Islet of Langerhans (tissue), 1 donor: ENCODE measurements at regions not wholly inside any gene's neighbourhood (a gene's known extent, or its start where the extent isn't known, plus 50 kb on each side); places are given as distances from the start of the nearest gene placed in this dataset.
A peak's percentile ranks its signal among the peaks of the same experiment; 100 is the strongest.
"Not testable (repeated sequence)": the region's sequence is repeated elsewhere in the genome, so short reads cannot be mapped to it uniquely, and the experiment has no call there.

Experiments used
- FAIRE-seq: peaks from one replicate; lab custom pipeline; 2011; peaks lifted over from hg19 to GRCh38; lab: Jason Lieb, UNC

- not testable (repeated sequence) for FAIRE-seq
Measured at GRCh38 chr5:93682471-93683404, 58.7 kb downstream of the POU5F2 start.

- FAIRE-seq = no peak
Measured at GRCh38 chr5:93681432-93681831, 60.0 kb downstream of the POU5F2 start.

GRCh38 chr5:93677359-93677891 is 64.0 kb downstream of the POU5F2 start:
- no peak for FAIRE-seq

GRCh38 chr5:93676704-93677103 is 64.7 kb downstream of the POU5F2 start:
- peak; percentile 43 for FAIRE-seq

GRCh38 chr5:93675460-93676450 is 65.6 kb downstream of the POU5F2 start:
- FAIRE-seq = peak; percentile 47

GRCh38 chr5:93674866-93675459 is 66.4 kb downstream of the POU5F2 start:
- FAIRE-seq = no peak

- FAIRE-seq = no peak
Measured at GRCh38 chr5:93674138-93674537, 67.3 kb downstream of the POU5F2 start.

GRCh38 chr5:93673316-93673954 is 68.0 kb downstream of the POU5F2 start:
- peak; percentile 13 for FAIRE-seq

- FAIRE-seq = no peak
Measured at GRCh38 chr5:93665648-93666047, 75.8 kb downstream of the POU5F2 start.

GRCh38 chr5:93660677-93661076 is 77.7 kb downstream of the NR2F1 start:
- no peak for FAIRE-seq

GRCh38 chr5:93658044-93658443 is 75.0 kb downstream of the NR2F1 start:
- no peak for FAIRE-seq

GRCh38 chr5:93654676-93655075 is 71.7 kb downstream of the NR2F1 start:
- no peak for FAIRE-seq

- FAIRE-seq = no peak
Measured at GRCh38 chr5:93653716-93654115, 70.7 kb downstream of the NR2F1 start.

- no peak for FAIRE-seq
Measured at GRCh38 chr5:93649234-93649900, 66.3 kb downstream of the NR2F1 start.

GRCh38 chr5:93644760-93645159 is 61.7 kb downstream of the NR2F1 start:
- FAIRE-seq = no peak
